Tibial nerve (tissue), 4 donors: ENCODE measurements at regions not wholly inside any gene's neighbourhood (a gene's known extent, or its start where the extent isn't known, plus 50 kb on each side); places are given as distances from the start of the nearest gene placed in this dataset.

ENCODE experiments used
- EP300 ChIP-seq, 2 donors: sonication (generic); formaldehyde crosslinking; IDR thresholded peaks; one replicate each; pipeline ENCODE4 v1.6.1; 2017; ENCODE audit warnings: antibody characterized with exemption in 2 of 2, mild to moderate bottlenecking in 1 of 2
- POLR2A ChIP-seq, 2 donors: fragments of 450-650 bp; IDR thresholded peaks; one replicate each; pipeline ENCODE4 v1.6.1; 2017; ENCODE audit warnings: antibody characterized with exemption in 2 of 2, mild to moderate bottlenecking in 2 of 2, moderate library complexity in 2 of 2
- TF ChIP-seq, protein P1 (sequence below), 5 experiments: fragments of 200-600 bp in 3 of 5; fragments of 450-650 bp in 2 of 5; sonication (generic) in 3 of 5; IDR thresholded peaks; one replicate each; pipeline ENCODE4 v1.5.1; 2016 to 2019; ENCODE audit warnings: antibody characterized with exemption in 5 of 5, mild to moderate bottlenecking in 3 of 5, moderate library complexity in 2 of 5

GRCh38 chr5:8270246-8270645 lies 401.3 kb downstream of the MTRR start:
- TF ChIP-seq, protein P1, sequence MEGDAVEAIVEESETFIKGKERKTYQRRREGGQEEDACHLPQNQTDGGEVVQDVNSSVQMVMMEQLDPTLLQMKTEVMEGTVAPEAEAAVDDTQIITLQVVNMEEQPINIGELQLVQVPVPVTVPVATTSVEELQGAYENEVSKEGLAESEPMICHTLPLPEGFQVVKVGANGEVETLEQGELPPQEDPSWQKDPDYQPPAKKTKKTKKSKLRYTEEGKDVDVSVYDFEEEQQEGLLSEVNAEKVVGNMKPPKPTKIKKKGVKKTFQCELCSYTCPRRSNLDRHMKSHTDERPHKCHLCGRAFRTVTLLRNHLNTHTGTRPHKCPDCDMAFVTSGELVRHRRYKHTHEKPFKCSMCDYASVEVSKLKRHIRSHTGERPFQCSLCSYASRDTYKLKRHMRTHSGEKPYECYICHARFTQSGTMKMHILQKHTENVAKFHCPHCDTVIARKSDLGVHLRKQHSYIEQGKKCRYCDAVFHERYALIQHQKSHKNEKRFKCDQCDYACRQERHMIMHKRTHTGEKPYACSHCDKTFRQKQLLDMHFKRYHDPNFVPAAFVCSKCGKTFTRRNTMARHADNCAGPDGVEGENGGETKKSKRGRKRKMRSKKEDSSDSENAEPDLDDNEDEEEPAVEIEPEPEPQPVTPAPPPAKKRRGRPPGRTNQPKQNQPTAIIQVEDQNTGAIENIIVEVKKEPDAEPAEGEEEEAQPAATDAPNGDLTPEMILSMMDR (IDR thresholded peaks at IDR 0.05), result no peak
- TF ChIP-seq EP300 (IDR thresholded peaks at IDR 0.05) (no peak), POLR2A (IDR thresholded peaks at IDR 0.05) (no peak)
